ENCODE measurements at regions not wholly inside any gene's neighbourhood (a gene's known extent, or its start where the extent isn't known, plus 50 kb on each side); places are given as distances from the start of the nearest gene placed in this dataset.

DNA sequence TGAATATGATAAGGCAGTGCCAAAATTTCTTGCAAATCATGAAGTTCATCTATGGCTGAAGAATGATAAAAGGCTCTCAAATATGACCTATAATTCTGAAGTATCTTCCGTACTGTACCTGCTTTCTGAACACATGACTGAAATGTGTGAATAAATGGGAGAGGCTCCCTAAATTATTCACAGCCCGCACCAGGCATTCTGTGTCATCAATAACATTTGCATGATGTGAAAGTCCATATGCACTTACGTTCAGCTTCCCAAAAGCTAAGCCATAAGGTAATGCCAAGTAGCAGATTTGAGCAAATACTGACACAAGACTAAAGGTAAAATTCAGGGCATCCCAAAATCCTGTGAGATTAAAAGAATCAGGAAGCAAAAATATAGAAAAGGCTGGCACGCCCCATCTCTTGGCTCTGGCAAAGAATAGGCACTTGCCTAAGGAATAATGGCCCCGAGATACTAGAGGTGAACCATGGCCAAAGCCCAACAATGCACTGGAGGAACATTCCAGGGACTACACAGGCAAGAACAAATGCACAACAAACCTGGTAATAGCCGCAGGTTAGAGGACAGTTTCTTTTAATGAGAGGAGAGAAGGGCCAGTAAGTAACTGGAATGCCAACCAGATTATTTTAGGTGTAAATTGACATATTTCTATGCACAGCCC lies 280.5 kb downstream of the IPMK start:
- TF ChIP-seq CTCF (conservative IDR thresholded peaks at IDR 0.05; ENCODE audit: low read depth, low read length) (no peak), EZH2 (IDR thresholded peaks at IDR 0.05; ENCODE audit: borderline replicate concordance, low read depth, low read length, poor library complexity, severe bottlenecking) (no peak)
